ENCODE measurements at regions not wholly inside any gene's neighbourhood (a gene's known extent, or its start where the extent isn't known, plus 50 kb on each side); places are given as distances from the start of the nearest gene placed in this dataset.

DNA sequence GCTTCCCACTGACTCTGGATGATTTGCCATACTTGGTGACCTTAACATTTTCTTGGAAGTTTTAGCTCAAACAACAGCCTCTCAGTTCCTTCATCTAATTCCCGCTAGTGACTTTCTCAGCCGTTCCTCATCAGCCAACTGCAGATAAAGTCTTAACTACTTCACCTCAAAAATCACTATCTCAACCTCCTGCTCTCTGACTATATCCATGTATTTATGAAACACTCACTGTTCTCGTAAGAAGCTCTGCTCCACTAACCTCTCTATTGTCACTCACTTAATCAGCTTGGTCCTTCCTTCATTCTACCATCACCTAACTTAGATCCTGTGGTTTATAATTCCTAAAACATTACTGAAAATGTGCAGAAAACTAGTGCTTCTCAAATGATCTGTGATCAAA is 1551.6 kb downstream of the MRPL39 start:
- Histone ChIP-seq H4K8ac (ENCODE audit: low read depth in 2 of 2, low read length in 2 of 2) (no peak overlapping the region), H2BK15ac (ENCODE audit: low read depth, low read length) (no peak overlapping the region), H3K9me1 (ENCODE audit: insufficient read depth, low read length) (no peaks in the 10 kb centered on the region), H3K18ac (ENCODE audit: low read depth, low read length) (no peak overlapping the region), H2BK20ac (ENCODE audit: low read depth, low read length) (no peak overlapping the region), H3K9me3 (ENCODE audit: control insufficient read depth, insufficient read depth, low read length) (no peaks in the 10 kb centered on the region), H2BK5ac (ENCODE audit: low read depth, low read length, poor library complexity, severe bottlenecking) (no peak overlapping the region), H3K4ac (ENCODE audit: low read depth, low read length) (no peak overlapping the region), H3K9ac (ENCODE audit: low read depth, low read length) (no peak overlapping the region), H3K79me1 (ENCODE audit: low read depth in 1 of 2, low read length in 2 of 2) (no peaks in the 10 kb centered on the region), H3K23ac (ENCODE audit: low read depth, low read length) (no peak overlapping the region), H2AFZ (replicated peaks; ENCODE audit: low read length, poor library complexity) (no peak overlapping the region), H3K4me1 (ENCODE audit: control insufficient read depth, insufficient read depth, low read length) (no peaks in the 10 kb centered on the region), H4K20me1 (ENCODE audit: insufficient read depth, low read length) (no peaks in the 10 kb centered on the region), H3K56ac (ENCODE audit: extremely low read depth, insufficient read depth, low read length) (no peak overlapping the region), H3K4me3 (ENCODE audit: insufficient read depth, low read depth, low read length) (no peak overlapping the region), H2AK9ac (replicated peaks; ENCODE audit: low read depth, low read length, poor library complexity) (no peak overlapping the region), H3K4me2 (ENCODE audit: low read depth, low read length) (no peak overlapping the region), H4K91ac (ENCODE audit: insufficient read depth, low read depth, low read length) (no peak overlapping the region), H4K5ac (ENCODE audit: low read depth, low read length) (no peak overlapping the region), H3K14ac (replicated peaks; ENCODE audit: low read depth, low read length) (no peak overlapping the region), H3K27me3 (ENCODE audit: control insufficient read depth, insufficient read depth, low read length) (no peaks in the 10 kb centered on the region), H3K36me3 (ENCODE audit: control insufficient read depth, insufficient read depth, low read length) (no peaks in the 10 kb centered on the region), H2AK5ac (ENCODE audit: low read depth, low read length) (no peak overlapping the region), H2BK120ac (ENCODE audit: low read depth, low read length) (no peak overlapping the region), H3K27ac (ENCODE audit: insufficient read depth, low read length) (no peak overlapping the region)
- in situ Hi-C loops (cut with MboI; ENCODE audit: low sequenced_read_pairs) = no loop called here
- POLR2A ChIA-PET (ENCODE audit: unreplicated experiment) = no interaction called here
- TF ChIP-seq POLR2A (IDR thresholded peaks at IDR 0.05; ENCODE audit: low read depth, low read length) (no peak), MXI1 (IDR thresholded peaks at IDR 0.05; ENCODE audit: borderline replicate concordance, low read depth, low read length) (no peak), ELK1 (IDR thresholded peaks at IDR 0.05; ENCODE audit: borderline replicate concordance, low read depth, low read length) (no peak), CHD1 (IDR thresholded peaks at IDR 0.05; ENCODE audit: low read depth, low read length) (no peak), SMC3 (IDR thresholded peaks at IDR 0.05; ENCODE audit: low read depth, low read length) (no peak), RCOR1 (IDR thresholded peaks at IDR 0.05; ENCODE audit: insufficient replicate concordance, low read length) (no peak)
- TF ChIP-seq, protein P1, sequence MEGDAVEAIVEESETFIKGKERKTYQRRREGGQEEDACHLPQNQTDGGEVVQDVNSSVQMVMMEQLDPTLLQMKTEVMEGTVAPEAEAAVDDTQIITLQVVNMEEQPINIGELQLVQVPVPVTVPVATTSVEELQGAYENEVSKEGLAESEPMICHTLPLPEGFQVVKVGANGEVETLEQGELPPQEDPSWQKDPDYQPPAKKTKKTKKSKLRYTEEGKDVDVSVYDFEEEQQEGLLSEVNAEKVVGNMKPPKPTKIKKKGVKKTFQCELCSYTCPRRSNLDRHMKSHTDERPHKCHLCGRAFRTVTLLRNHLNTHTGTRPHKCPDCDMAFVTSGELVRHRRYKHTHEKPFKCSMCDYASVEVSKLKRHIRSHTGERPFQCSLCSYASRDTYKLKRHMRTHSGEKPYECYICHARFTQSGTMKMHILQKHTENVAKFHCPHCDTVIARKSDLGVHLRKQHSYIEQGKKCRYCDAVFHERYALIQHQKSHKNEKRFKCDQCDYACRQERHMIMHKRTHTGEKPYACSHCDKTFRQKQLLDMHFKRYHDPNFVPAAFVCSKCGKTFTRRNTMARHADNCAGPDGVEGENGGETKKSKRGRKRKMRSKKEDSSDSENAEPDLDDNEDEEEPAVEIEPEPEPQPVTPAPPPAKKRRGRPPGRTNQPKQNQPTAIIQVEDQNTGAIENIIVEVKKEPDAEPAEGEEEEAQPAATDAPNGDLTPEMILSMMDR (conservative IDR thresholded peaks at IDR 0.05; ENCODE audit: low read depth, low read length) = no peak
- CTCF ChIA-PET = no interaction called here
- dilution Hi-C loops (cut with HindIII; ENCODE audit: low sequenced_read_pairs, unreplicated experiment) = no loop called here
- WGBS, 2 experiments (ENCODE audit: extremely low coverage in 2 of 2, insufficient read length in 1 of 2) = 21% methylated on average over 2 of the region's 3 CpGs; no CpG with 5 or more reads in 1 of the 2 experiments
- ATAC-seq (ENCODE audit: low read depth) (no peak), DNase-seq (no peak)
- no TSS peak for BruUV-seq (replicated peaks)
- intact Hi-C loops (cut with micrococcal nuclease) = no loop called here

Measured in IMR-90 (cell line).